NK-92 treated with Interleukin-12 subunit alpha and Interleukin-12 subunit beta, amount 100 ng/mL, for 24 hours (cell line): ENCODE measurements at regions not wholly inside any gene's neighbourhood (a gene's known extent, or its start where the extent isn't known, plus 50 kb on each side); places are given as distances from the start of the nearest gene placed in this dataset.
"Not testable (repeated sequence)": the region's sequence is repeated elsewhere in the genome, so short reads cannot be mapped to it uniquely, and the experiment has no call there.

Source experiments
- DNase-seq: peaks from one replicate; lab custom pipeline; 2025; lab: John Stamatoyannopoulos, UW

GRCh38 chr4:174066611-174067205 is 216.8 kb downstream of the FBXO8 start:
- DNase-seq = no peak

DNA sequence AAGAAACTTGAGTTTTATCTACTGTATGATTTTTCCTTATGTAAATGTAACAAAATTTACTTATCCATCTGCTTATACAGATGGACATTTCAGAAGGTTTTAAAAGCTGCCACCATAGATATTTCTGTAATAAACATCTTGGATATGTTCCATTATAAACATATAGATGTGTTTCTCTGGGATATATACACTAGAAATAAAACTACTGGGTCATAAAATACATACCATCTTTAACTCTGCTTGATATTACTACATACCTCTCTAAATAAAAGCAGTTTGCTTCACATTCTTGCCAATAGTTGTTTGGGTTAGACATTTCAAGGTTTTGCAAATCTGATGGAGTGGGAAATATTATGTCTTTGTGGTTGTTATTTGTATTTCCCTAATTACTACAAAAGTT is 220.6 kb downstream of the FBXO8 start:
- no peak for DNase-seq

DNA sequence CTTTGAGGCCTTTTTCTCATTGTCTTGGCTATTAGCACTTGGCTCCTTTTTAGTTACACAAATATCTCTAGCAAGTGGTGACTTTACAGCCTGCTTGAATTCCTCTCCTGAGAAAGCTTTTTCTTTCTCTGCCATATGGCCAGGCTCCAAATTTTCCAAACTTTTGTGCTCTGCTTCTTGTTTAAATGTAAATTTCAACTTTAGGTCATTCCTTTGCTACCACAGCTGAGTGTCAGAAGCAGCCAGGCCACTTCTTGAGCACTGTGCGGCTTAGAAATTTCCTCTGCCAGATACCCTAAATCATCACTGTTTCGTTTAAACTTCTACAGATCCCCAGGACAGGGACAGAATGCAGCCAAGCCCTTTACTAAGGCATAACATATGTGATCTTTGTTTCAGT is 222.4 kb downstream of the FBXO8 start:
- DNase-seq = no peak

GRCh38 chr4:174058846-174059245 is 224.6 kb downstream of the FBXO8 start:
- no peak for DNase-seq

- DNase-seq = no peak
These were observed 226.5 kb downstream of the FBXO8 start for GRCh38 chr4:174056959-174057358.

DNA sequence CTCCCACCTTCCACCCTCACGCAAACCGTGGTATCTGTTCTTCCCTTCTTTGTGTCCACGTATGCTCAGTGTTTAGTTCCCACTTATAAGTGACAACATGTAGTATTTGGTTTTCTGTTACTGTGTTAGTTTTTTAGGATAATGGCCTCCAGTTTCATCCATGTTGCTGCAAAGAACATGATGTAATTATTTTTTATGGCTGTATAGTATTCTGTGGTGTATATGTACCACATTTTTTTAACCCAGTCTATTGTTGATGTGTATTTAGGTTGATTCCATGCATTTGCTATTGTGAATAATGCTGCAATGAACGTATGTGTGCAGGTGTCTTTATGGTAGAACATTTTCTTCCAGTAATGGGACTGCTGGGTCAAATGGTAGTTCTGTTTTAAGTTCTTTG is 228.1 kb downstream of the FBXO8 start:
- no peak for DNase-seq

GRCh38 chr4:174053895-174054294 is 229.6 kb downstream of the FBXO8 start:
- DNase-seq = no peak

GRCh38 chr4:174047363-174047762 is 236.1 kb downstream of the FBXO8 start:
- no peak for DNase-seq

DNA sequence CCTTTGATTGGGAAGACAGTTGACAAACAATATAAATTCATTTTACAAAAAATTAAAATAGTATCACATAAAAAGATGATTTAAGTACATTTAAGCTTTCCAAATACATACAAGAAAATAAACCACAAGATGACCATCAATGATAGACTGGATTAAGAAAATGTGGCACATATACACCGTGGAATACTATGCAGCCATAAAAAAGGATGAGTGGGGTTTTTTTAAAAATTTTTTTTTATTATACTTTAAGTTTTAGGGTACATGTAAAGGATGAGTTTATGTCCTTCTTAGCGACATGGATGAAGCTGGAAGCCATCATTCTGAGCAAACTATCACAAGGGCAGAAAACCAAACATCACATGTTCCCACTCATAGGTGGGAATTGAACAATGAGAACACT is 237.6 kb downstream of the FBXO8 start:
- not testable (repeated sequence) for DNase-seq

- no peak for DNase-seq
These were observed 238.1 kb downstream of the FBXO8 start for GRCh38 chr4:174045381-174045780.

DNA sequence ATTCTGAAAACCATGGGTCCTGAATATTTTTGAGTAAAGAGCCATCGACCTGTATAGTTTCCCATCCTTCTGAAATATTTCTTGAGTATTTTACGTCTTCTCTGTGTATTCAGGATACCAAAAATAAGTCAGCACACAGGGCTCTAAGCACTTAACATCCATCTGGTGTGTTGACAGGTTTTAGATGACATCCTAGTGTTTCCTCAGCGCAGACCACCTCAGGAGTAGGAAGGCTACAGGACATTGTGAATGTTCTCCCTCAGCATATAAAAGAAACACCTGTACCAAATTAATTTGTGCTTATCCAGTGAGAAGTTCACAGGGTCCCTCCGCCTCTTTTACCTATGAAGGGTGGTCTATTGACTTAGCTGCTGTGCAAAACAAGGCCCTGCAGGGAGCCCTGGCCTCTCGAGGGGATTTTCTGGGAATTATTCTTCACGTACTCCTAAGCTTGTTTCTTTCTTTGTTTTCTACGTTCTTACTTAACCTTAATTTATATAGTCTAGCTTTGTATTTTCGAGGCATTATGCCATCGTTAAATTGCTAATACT is 241.8 kb downstream of the FBXO8 start:
- no peak for DNase-seq

GRCh38 chr4:174040287-174040686 is 243.2 kb downstream of the FBXO8 start:
- DNase-seq = no peak

- DNase-seq = no peak
These were observed 245.0 kb downstream of the FBXO8 start for GRCh38 chr4:174038481-174038880.

GRCh38 chr4:174037631-174038030 is 245.8 kb downstream of the FBXO8 start:
- DNase-seq = no peak

DNA sequence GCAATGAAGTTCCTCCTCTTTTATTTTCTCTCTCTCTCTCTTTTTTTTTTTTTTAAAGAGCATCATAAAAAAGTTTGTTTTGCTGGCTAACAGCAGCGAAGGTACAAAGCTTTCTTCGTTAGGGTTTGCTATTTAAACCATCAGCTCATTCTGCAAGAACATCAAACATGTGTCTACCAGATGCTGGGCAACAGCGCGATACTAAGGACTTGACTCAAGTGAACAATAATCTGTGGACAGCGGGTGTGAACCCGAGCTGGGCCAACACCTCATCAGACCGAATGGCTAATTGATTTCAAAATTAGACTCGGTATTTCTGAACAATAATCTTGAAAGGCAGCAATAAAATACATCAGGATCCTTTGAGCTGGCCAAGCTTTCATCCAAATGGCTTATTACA is 246.4 kb downstream of the FBXO8 start:
- DNase-seq = no peak

GRCh38 chr4:174036576-174036975 is 246.9 kb downstream of the FBXO8 start:
- DNase-seq = no peak

GRCh38 chr4:174036111-174036510 is 247.4 kb downstream of the FBXO8 start:
- DNase-seq = no peak

DNA sequence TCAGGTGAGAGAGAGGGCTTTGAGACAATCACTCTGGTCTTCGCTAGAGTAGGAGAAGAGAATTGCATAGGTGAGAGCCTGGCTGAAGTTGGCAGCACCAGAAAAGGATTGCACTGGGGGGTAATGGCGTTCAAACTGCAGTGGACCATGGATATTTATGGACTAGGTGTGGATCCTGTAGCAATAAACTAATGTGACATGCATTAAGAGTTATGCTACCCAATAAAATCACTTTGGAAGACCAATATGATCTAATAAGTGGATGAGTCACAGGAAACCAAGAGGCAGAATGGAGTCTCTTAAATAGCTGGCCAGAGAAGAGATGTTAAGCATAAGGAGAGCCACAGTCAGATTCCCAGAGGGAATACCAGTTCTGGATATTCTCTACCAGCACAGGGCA is 259.8 kb downstream of the FBXO8 start:
- no peak for DNase-seq

DNA sequence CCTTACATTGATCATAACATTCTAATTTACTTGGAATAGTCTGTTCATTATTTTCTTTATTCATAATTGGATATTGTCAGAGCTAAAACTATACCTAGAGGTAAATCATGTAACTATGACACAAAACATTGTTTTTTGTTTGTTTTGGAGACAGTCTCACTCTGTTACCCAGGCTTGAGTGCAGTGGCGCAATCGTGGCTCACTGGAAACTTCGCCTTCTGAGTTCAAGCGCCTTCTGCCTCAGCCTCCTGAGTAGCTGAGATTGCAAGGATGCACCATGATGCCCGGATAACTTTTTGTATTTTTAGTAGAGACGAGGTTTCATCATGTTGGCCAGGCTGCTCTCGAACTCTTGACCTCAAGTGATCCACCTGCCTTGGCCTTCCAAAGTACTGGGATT is 265.2 kb downstream of the FBXO8 start:
- DNase-seq = no peak

DNA sequence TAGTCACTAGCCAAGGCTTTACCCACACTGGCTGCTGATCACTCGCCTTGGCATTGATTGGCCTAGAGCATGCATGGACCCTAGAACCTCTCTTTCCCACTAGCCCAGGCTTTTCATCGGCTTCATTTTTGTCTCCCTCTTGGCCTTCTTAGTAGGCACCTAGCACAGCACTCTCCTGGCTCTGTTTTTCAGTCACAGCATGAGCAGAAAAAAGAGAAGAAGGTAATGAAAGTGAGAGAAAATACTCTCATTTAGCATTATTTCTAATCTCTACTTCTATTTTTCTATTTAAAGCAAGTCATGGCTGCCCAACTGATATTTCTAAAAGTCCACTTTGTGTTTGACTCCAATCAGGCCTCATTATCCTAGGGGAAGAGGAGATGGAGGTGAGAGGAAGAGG is 267.2 kb downstream of the FBXO8 start:
- DNase-seq = no peak

GRCh38 chr4:174012886-174013259 is 270.6 kb downstream of the FBXO8 start:
- DNase-seq = no peak

- no peak for DNase-seq
These were observed 271.2 kb downstream of the FBXO8 start for GRCh38 chr4:174012135-174012885.

DNA sequence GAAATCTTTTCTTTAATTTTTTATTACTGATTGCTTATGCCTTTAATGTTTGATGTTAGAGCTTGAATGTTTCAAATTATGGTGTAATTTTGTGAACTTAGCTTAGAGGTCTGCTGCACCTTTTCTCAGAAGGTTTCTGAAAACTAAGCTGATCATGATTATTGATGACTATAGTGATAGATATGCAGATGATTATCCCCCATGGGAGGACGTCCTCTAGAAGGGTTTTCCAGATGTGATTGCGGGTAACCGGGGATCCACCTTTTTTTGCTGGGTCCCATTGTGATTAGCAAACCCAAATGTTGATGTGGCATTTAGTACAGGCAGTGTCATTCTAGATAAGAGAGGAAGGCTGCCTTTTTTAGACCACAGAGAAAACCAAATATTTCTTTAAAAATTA is 272.9 kb downstream of the FBXO8 start:
- no peak for DNase-seq
